HG03025 (cell line): ENCODE measurements at regions not wholly inside any gene's neighbourhood (a gene's known extent, or its start where the extent isn't known, plus 50 kb on each side); places are given as distances from the start of the nearest gene placed in this dataset.

Source experiments
- ATAC-seq: cut with Tn5 transposase; IDR thresholded peaks from one replicate; pipeline ENCODE4 v1.9.1; 2021; ENCODE audit warnings: mild to moderate bottlenecking, moderate library complexity; ENCODE audit not compliant: unreplicated experiment, low FRiP score

DNA sequence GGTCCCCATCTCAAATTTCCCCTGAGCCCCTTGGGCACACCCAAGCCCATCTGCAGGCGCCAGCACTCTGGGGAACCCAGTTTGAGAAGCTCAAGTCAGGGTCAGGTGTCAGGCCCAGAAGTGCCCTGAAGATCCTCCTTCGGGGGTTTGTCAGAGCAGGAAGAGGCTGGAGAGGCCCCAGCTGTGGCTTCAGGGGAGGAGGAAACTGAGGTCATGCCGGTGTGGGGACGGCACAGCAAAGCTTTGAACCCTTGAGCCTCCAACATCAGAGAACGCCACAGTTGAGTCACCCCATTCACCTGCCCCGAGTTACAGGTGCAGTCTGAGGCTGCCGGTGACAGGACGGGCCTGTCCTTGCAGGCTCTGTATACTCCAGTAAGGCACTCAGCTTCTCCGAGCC, 140.2 kb upstream of the CIBAR2 start:
- ATAC-seq = no peak

DNA sequence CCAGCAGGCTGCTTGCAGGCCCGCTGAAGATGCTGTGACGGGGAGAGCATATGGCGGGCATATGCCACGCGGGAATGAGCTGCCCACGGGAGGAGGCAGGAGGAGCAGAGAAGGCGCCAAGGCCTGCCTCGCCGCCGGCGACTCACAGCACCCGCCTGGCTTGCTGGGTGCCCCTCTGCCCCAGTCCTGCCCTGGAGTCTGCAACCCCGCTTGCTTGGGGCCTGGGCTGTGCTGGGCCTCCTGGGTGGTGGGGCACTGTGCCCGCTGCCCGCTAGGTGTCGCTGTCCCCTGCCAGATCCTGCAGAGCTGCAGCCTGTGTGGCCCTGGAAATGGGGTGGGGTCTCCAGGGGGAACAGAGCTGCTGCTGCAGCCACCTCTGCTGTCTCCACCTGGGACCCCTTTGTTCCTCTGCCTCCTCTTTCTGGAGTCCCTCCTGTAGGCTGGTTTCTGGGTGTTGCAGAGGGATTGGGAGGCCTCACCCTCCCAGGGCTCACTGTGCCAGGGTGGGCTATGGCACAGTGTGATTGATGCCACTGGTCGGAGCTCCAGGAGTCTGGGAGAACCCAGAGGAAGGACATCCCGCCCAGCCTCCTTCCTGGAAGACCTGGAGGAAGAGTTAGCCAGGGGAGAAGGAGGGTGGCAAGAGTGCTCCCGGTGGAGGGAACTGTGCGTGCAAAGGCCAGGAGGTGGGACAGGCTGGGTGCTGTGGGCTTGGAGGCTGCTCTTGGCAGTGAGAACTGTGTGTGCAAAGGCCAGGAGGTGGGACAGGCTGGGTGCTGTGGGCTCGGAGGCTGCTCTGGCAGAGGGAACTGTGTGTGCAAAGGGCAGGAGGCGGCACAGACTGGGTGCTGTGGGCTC, 141.0 kb upstream of the CIBAR2 start:
- ATAC-seq = no peak

DNA sequence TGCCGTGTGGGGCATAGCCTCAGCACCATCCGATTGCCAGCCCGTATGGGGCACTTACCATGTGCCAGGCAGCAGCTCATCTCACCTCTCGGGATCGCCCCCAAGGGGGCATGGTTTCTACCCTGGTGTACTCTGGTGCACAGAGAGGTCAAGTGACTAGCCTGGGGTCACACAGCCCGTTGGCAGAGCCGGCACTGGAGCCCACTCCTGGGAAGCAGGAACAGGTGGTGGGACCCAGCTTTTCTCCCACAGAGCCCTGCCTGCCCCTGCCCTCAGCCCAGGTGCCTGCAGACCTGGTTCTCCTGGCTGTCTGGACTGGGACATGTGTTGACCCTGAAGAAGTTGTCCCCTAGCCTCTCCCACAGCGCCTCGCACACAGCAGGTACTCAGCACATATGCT, 141.8 kb upstream of the CIBAR2 start:
- ATAC-seq = no peak

DNA sequence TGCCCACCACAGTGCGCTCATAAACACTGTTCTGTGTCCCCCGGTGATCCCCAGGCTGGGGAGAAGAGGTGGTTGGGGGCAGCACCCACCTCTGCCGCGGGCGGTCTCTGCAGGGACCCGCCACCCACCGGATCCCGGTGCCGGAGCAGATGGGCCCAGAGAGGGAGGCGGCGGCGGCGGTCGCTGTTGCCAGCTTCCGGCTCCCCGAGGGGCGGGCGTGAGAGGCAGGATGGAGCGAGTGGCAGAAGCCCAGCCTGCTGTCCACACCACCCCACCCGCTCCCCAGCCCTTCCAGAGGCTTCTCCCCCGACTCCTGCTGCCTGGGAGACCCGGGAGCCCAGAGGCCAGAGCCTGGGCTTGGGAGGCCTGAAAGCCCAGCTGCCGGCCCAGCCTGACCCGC, 142.6 kb upstream of the CIBAR2 start:
- ATAC-seq = no peak

DNA sequence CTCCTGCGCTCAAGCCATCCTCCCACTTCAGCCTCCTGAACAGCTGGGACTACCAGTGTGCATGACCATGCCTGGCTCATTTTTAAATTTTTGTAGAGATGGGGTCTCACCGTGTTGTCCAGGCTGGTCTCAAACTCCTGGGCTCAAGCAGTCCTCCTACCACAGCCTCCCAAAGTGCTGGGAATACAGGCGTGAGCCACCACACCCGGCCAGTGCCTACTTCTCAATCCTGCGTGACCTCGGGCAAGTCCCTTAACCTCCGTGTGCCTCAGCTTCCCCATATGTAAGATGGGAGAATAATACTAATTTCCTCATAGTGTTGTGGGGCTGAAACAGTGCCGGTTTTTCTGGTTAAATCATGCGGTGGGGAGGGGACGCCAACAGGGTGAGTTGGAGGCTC, 143.5 kb upstream of the CIBAR2 start:
- no peak for ATAC-seq

DNA sequence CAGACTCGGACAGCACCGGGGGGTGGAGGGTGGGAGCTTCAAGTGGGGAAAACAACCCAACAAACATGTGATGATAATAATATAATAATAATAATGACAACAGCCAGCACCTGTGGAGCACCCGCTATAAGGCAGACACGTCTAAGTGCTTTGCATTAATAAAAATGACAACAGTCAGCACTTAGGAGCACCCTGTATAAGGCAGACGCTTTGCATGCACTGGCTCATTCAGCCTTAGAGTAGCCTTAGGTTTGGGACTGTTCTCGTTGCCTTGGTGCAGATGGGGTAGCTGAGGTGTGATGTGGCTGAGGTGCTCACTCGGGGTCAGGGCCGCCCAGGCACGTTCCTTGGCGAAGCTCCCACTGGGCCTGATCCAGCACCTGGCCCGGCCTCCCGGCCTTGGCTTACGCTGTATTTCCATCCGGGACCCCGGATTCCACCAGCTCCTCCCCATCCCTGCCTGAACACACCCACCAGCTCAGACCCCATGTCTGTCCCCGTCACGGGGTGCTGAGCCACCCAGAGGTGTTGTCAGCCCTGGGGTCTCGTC, 144.0 kb upstream of the CIBAR2 start:
- no peak for ATAC-seq

DNA sequence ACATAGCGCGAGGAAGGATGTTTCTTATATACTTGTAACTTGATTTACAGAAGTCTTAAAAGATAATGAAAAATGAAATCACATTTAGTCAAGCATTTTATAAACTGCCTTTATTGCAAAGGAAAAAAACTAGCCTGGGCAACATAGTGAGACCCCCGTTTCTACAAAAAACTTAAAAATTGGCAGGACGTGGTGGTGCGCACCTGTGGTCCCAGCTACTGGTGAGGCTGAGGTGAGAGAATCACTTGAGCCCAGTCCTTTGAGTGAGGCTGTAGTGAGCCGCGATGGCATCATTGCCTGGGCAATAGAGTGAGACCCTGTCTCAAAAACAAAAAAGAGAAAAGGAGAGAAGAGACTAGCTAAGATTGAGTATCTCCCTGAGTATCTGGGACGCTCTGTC, 145.2 kb upstream of the CIBAR2 start:
- ATAC-seq = no peak

DNA sequence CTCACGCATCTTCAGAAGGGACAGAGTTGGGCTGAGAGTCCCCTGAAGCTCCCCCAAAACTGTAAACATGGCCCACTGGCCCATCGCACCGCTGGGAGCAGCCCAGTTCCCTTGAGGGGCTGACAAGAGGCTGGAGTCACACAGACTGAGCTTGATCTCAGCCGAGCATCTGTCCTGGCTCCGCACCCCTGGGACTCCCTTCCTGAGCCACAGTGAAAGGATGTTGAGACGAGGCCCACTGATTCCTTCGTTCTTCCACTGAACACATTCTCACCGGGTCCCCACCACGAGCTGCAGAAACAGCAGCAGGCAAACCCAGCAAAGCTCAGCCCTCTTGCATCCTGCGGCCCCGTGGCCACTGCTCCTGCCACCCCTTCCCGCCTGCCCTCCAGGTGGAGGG, 145.9 kb upstream of the CIBAR2 start:
- ATAC-seq = no peak

DNA sequence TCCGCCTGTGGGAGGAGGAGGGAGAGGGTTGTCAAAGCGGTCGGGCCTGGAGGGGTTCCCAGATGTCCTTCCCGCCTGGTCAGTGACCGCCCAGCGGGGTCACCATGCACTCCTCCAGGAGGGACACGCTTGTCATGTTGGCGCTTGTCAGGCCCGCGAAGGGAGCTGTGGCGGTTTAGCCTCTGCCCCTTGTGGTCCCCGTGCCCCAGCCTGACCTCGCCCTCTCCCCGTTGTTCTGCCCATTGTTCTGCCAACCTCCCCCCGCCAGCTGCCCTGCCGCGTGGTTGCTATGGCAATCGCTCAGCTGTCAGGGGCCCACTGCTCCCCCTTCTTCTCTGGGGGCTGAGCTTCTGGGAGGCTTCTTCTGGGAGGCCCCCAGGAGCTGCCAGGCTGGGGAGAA, 146.4 kb upstream of the CIBAR2 start:
- ATAC-seq = no peak

DNA sequence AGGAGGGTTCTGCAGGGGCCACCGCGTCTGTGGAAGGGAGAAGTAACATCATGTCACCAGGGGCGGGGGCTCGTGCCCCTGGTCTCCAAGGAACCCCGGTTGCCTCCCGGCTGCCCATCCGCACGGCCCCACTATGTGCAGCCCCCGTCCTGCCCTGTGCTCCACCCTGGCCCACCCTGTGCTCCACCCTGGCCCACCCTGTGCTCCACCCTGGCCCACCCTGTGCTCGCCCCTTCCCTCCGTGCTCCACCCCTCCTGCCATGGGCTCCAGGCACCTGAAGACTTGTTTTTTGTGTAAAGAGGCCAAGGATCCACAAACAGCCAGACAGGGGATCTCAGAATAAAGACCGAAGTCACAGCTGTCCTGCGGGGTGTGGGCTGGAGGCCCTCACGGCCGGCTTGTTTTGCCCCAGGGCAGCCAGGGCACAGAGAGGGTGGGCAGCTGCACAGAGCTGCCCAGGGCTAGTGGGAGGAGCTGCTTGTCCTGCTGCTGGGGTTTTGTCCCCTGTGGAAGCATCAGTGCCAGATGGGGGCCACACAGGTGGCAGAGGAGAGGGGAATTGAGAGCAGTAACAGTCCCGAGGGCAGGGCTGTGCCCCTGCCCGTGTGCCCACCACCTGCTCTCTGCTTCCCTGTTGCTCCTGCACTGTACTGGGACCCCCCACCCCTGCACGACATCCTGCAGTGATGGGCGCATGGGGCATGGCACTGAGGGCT, 147.0 kb upstream of the CIBAR2 start:
- no peak for ATAC-seq

DNA sequence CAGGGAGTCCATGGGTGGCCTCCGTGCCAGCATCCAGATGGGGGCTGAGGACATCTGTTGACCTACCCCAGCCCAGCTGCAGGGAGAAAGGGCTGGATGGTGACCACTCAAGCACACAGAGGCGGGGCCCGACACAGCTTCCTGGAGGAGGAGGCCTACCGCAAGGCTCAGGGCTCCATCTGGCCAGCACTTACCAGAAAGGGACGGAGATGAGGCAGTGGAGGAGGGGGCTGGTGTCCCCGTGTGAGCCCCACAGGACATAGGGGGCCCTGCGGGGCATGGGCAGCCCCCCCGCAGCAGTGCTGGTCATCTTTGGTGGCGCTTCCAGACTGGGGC, 147.5 kb upstream of the CIBAR2 start:
- no peak for ATAC-seq

DNA sequence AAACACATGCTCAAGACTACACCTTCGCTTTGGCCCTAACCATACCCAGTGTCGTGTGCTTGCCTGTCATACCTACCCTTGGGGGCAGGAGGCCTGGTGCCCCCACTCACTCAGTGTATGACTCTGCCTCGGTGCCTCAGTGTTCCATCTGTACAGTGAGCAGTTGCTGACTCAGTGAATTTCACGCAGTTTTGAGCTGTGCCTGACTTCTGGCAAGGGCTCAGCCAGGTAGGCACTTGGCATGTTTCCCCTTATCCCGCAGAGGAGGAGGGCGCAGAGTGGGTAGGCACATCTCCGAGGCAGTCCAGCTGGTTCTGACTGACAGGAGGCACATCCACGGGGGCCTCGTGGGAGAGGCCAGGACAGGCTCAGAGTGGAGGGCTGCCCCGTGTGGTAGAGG, 148.9 kb upstream of the CIBAR2 start:
- ATAC-seq = no peak

DNA sequence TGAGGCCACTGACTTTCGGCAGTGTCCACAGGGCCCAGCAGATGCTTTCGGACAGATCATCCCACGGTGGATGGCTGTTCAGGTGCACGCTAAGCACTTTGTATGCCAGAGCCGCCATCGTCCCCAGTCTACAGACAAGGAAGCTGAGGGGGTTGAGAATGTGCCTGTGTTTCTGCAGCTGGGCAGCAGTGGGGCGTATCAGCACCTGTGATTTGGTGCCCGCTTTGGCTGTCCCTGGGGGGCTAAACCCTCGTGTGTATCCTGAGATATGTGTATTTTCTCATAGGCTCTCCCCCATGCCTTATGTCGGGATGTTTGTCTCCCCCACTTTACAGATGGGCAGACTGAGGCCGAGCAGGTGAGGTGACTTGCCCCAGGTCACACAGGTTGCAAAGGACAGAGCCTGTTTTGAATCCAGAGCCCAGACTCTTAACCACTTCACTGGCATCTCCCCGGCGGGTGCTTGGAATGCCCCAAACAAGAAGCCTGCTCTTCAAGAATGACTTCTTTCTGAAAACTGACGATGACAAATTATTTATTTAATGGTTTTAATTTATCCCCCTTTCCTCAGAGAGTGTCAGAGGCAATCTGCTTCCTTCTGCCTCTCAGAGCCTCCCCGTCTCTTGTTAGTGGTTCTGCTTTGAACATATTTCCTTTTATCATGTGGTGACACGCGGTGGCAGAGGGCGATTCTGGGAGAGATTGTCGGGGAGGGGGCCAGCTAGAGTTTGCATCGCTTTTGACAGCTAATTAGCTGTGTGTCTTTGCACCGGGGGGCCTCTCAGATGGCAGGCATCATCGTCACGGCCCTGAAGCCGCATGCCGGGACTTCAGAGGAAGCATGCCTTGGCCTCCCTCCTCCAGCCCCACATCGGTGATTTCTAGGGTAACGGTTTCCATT, 149.6 kb upstream of the CIBAR2 start:
- ATAC-seq = no peak

DNA sequence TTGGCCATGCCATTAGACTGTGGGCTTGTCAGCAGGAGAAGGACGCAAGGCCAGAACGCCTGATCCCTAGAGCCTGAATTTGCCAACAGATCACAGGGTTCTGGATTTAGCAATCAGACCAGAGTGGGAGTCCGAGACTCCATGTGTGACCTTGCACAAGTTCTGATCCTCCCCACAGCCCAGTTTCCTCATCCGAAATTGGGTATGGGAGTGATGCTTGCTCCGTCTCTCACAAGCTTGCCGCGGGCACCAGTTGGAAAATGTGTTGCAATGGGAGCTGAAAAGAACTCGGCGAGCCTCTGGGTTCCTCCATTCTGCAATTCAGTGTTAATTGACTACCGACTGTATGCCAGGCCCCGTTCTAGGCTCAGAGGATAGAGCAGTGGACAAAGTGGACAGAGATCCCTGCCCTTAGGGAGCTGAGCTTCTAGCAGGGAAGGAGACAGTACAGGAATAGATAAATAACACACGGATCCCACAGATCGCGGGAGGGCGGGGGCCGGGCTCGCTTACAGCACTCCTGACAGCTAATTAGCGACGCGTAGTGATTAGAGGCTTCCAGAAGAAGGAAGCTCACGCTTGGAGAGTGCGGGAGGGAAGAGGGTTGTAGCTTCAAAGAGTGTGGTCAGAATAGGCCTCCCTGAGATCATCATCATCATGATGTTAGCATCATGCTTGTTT, 150.4 kb upstream of the CIBAR2 start:
- no peak for ATAC-seq

DNA sequence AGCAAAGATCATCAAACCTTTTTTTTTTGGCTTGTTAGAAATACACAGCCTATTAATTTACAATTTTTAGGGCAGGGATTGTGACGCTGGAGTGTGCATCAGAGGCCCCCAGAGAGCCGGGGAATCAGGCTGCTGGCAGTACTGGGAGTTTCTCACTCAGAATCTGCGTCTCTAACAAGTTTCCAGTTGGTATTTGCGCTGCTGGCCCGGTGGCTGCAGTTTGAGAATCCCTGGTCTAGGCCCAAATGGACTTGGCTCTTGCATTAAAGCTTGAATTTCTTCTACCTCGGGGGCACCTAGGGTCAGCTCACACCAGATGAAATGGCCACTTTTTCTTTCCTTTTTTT, 150.9 kb upstream of the CIBAR2 start:
- ATAC-seq = no peak

DNA sequence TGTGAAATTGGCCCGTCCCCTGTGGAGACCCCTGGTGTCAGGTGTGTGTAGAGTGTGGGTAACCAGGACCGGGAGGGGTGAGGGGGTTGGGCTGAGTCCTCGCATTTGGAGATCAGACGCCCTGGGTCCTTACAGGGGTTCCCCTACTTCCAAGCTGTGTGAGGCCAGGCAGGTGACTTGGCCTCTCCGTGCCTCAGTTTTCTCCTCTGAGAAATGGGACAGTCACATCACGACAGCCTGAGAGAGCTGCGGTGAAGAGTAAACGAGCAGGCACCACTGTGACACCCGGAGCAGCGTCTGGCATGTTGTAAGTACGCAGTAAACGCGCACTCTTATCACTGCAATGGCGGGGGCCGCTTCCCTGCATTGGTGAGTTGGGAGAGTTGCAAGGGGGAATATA, 152.5 kb upstream of the CIBAR2 start:
- ATAC-seq = no peak

DNA sequence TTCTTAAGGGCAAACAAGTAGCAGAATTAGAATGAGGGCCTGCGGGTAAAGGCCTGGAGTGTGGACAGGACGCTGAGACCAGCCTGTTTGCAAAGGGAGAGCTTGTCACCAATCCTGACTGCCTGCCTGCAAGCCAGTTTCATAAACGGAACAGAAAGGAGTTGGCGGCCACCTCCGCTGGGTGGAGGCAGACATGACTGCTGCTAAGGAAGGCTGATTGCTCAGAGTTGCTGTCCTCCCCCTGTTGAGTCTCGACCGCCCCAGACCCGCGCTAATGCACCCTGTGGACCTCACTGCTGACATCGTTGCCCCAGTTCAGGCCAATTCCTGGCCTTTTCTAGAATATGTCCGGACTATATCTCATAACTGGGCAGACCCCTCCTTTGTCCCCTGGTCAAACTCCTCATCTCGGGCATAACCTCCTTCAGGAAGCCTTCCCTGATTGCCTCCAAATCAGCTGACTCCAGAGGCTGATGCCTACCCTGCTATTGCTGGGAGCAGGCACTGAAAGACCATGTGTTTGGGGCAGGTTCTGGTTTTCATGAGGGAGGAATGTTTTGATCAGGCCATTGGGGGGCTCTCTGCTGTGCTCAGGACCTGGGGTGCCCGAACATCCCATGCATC, 153.0 kb upstream of the CIBAR2 start:
- ATAC-seq = no peak

DNA sequence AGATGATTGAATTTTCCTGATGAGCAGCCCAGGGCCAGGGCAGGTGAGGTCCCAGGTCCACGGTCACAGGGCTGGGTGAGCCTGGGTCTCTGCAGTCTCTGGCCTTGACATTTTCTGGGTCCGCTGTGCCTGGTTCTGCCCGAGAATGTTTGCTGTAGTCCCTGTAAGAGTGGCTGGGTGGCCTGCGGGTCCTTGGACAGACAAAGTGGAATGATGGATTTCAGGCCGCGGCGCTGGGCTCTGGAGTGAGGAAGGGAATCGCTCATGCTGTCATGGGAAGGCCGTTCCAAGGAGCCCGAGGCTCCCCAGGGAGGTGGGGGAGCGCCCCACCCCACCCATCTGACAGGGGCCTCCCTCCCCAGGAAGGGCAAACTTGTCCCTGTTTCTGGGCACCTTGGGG, 153.5 kb upstream of the CIBAR2 start:
- no peak for ATAC-seq

DNA sequence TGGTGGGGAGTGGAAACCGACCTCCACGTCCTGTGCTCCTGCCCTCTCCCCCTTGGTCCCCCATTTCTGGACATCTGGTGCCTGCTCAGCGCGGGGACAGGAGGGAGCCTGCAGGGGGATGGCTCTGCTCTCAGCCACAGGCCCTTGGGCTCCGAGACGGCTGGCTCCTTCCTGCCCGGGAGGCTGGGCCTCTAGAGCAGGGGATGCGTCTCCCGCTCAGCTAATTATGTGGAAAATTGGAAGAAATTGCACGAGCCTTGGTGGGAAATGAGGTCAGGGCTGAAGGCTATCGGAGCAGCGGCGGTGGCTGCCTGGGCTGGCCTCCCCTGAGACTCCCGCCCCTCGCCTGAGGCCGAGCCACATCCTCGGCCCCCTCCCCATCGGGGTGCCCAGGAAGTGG, 154.6 kb upstream of the CIBAR2 start:
- ATAC-seq = no peak

DNA sequence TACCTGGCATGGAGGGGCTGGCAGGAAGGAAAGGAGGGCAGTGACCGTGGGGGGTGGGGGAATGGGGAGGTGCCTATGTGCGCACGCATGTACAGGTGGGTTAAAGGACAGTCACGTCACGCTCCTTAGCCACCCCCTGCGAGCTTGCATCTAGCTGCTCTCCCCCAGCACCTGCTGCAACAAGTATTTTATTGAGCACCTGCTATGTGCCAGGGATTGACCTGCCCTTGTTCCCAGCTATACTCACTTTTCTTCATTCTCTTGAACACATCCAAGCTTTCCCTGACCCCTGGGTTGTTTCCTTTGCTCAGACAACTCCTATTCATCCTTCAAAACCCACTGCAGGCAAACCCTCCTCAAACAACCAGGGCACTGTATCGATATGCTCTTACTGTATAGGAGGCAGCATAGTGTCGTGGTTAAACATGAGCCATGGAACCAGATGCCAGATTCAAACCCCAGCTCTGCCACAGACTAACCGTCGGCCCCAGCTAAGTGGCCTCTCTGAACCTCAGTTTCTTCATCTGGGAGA, 155.2 kb upstream of the CIBAR2 start:
- no peak for ATAC-seq
